ENCODE measurements at regions not wholly inside any gene's neighbourhood (a gene's known extent, or its start where the extent isn't known, plus 50 kb on each side); places are given as distances from the start of the nearest gene placed in this dataset.

- TF ChIP-seq CTCF (tag by site-specific recombination; IDR thresholded peaks at IDR 0.05) (no peak), PRDM10 (tag by site-specific recombination; IDR thresholded peaks at IDR 0.05) (no peak), ZBTB26 (tag by site-specific recombination; optimal IDR thresholded peaks at IDR 0.05) (no peak)
These were observed 83.1 kb upstream of the PIK3CG start for GRCh38 chr7:106781828-106782544.
